IMR-90 (cell line): ENCODE measurements at regions not wholly inside any gene's neighbourhood (a gene's known extent, or its start where the extent isn't known, plus 50 kb on each side); places are given as distances from the start of the nearest gene placed in this dataset.

Experiments used
- ATAC-seq: fragments of 200-7000 bp; cut with Tn5 transposase; 2 replicates; pipeline ENCODE4 v1.9.1; 2020; ENCODE audit warnings: low read depth, mild to moderate bottlenecking, moderate library complexity
- BruUV-seq: library from RNA; stranded (reverse); fragments of 400-500 nt; replicated peaks from 2 replicates; lab custom pipeline; 2021; lab: Mats Ljungman, UMichigan
- CTCF ChIA-PET: fragments of 300-600 bp; formaldehyde crosslinking; extraction: SDS; loops from one replicate; lab custom pipeline; 2021; ENCODE audit warnings: antibody characterized with exemption; lab: Yijun Ruan, JAX
- POLR2A ChIA-PET: fragments of 300-600 bp; sonication (Branson Sonifier 250); formaldehyde crosslinking; loops from one replicate; lab custom pipeline; 2022; ENCODE audit warnings: antibody characterized with exemption; ENCODE audit not compliant: unreplicated experiment; lab: Charles Lee
- DNase-seq: peaks from one replicate; pipeline ENCODE4 v3.0.0; 2013
- H2AFZ ChIP-seq: replicated peaks from 2 replicates; pipeline ENCODE3; 2013; ENCODE audit warnings: low read length, mild to moderate bottlenecking; ENCODE audit not compliant: poor library complexity
- H2AK5ac ChIP-seq: 2 replicates; pipeline ENCODE4 v1.6.1; 2013; ENCODE audit warnings: low read depth, low read length, inconsistent platforms
- H2AK9ac ChIP-seq: replicated peaks from 2 replicates; pipeline ENCODE3; 2013; ENCODE audit warnings: mild to moderate bottlenecking, low read depth, low read length, moderate library complexity; ENCODE audit not compliant: poor library complexity
- H2BK120ac ChIP-seq: 2 replicates; pipeline ENCODE4 v1.6.1; 2013; ENCODE audit warnings: low read depth, low read length, inconsistent platforms
- H2BK15ac ChIP-seq: 3 replicates; pipeline ENCODE4 v1.6.1; 2013; ENCODE audit warnings: low read depth, low read length, inconsistent platforms
- H2BK20ac ChIP-seq: 2 replicates; pipeline ENCODE4 v1.6.1; 2013; ENCODE audit warnings: low read depth, mild to moderate bottlenecking, inconsistent platforms, low read length, moderate library complexity
- H2BK5ac ChIP-seq: 2 replicates; pipeline ENCODE4 v1.6.1; 2013; ENCODE audit warnings: mild to moderate bottlenecking, low read depth, low read length, inconsistent platforms; ENCODE audit not compliant: poor library complexity, severe bottlenecking
- H3K14ac ChIP-seq: replicated peaks from 2 replicates; pipeline ENCODE4 v1.6.1; 2013; ENCODE audit warnings: low read depth, low read length, inconsistent platforms
- H3K18ac ChIP-seq: 2 replicates; pipeline ENCODE4 v1.6.1; 2013; ENCODE audit warnings: low read depth, low read length, control low read depth
- H3K23ac ChIP-seq: 2 replicates; pipeline ENCODE4 v1.6.1; 2013; ENCODE audit warnings: low read depth, low read length, inconsistent platforms
- H3K27ac ChIP-seq: 2 replicates; pipeline ENCODE4 v1.5.1; 2013; ENCODE audit warnings: mild to moderate bottlenecking, control low read depth, low read length; ENCODE audit not compliant: insufficient read depth
- H3K27me3 ChIP-seq: 2 replicates; pipeline ENCODE4 v1.6.1; 2013; ENCODE audit warnings: low read length; ENCODE audit not compliant: control insufficient read depth, insufficient read depth
- H3K36me3 ChIP-seq: 2 replicates; pipeline ENCODE4 v1.6.1; 2013; ENCODE audit warnings: low read length, mixed read lengths; ENCODE audit not compliant: control insufficient read depth, insufficient read depth
- H3K4ac ChIP-seq: 2 replicates; pipeline ENCODE4 v1.6.1; 2013; ENCODE audit warnings: low read depth, low read length, inconsistent platforms
- H3K4me1 ChIP-seq: 2 replicates; pipeline ENCODE4 v1.6.1; 2013; ENCODE audit warnings: low read length, mixed read lengths; ENCODE audit not compliant: control insufficient read depth, insufficient read depth
- H3K4me2 ChIP-seq: 2 replicates; pipeline ENCODE4 v1.6.1; 2013; ENCODE audit warnings: low read depth, mild to moderate bottlenecking, control low read depth, low read length, moderate library complexity
- H3K4me3 ChIP-seq: 2 replicates; pipeline ENCODE4 v1.5.1; 2013; ENCODE audit warnings: low read depth, mild to moderate bottlenecking, control low read depth, low read length, moderate library complexity; ENCODE audit not compliant: insufficient read depth
- H3K56ac ChIP-seq: 2 replicates; pipeline ENCODE4 v1.6.1; 2013; ENCODE audit warnings: low read length, inconsistent platforms; ENCODE audit not compliant: insufficient read depth; ENCODE audit errors: extremely low read depth
- H3K79me1 ChIP-seq, 2 experiments: 2 replicates each; pipeline ENCODE4 v1.6.1; 2013; ENCODE audit warnings: low read length in 2 of 2, inconsistent platforms in 1 of 2, low read depth in 1 of 2
- H3K9ac ChIP-seq: 2 replicates; pipeline ENCODE4 v1.6.1; 2013; ENCODE audit warnings: low read depth, low read length, control low read depth
- H3K9me1 ChIP-seq: 2 replicates; pipeline ENCODE4 v1.6.1; 2013; ENCODE audit warnings: low read length, inconsistent platforms; ENCODE audit not compliant: insufficient read depth
- H3K9me3 ChIP-seq: 2 replicates; pipeline ENCODE4 v1.6.1; 2013; ENCODE audit warnings: low read length; ENCODE audit not compliant: control insufficient read depth, insufficient read depth
- H4K20me1 ChIP-seq: 2 replicates; pipeline ENCODE4 v1.6.1; 2013; ENCODE audit warnings: low read length, inconsistent platforms; ENCODE audit not compliant: insufficient read depth
- H4K5ac ChIP-seq: 2 replicates; pipeline ENCODE4 v1.6.1; 2013; ENCODE audit warnings: mild to moderate bottlenecking, low read depth, low read length, control low read depth
- H4K8ac ChIP-seq, 2 experiments: 2 replicates each; pipeline ENCODE4 v1.6.1; 2013; ENCODE audit warnings: low read depth in 2 of 2, low read length in 2 of 2, control low read depth in 1 of 2, inconsistent platforms in 1 of 2
- H4K91ac ChIP-seq: 2 replicates; pipeline ENCODE4 v1.6.1; 2013; ENCODE audit warnings: low read depth, low read length, inconsistent platforms; ENCODE audit not compliant: insufficient read depth
- BHLHE40 ChIP-seq: fragments of 150-350 bp; IDR thresholded peaks from 2 replicates; pipeline ENCODE4 v1.6.1; 2016; ENCODE audit warnings: mild to moderate bottlenecking, low read depth, low read length
- CEBPB ChIP-seq: IDR thresholded peaks from 2 replicates; pipeline ENCODE4 v1.6.1; 2012; ENCODE audit warnings: low read depth, low read length, improper control_type of control experiment
- CHD1 ChIP-seq: IDR thresholded peaks from 2 replicates; pipeline ENCODE4 v1.6.1; 2012; ENCODE audit warnings: low read depth, low read length, improper control_type of control experiment
- FOS ChIP-seq: fragments of 150-350 bp; IDR thresholded peaks from 2 replicates; pipeline ENCODE4 v1.6.1; 2016; ENCODE audit warnings: low read depth, low read length
- MAFK ChIP-seq: IDR thresholded peaks from 2 replicates; pipeline ENCODE4 v1.6.1; 2012; ENCODE audit warnings: low read depth, low read length, improper control_type of control experiment
- MAZ ChIP-seq: IDR thresholded peaks from 2 replicates; pipeline ENCODE4 v1.6.1; 2012; ENCODE audit warnings: low read depth, mild to moderate bottlenecking, low read length, improper control_type of control experiment, moderate library complexity, borderline replicate concordance
- MXI1 ChIP-seq: IDR thresholded peaks from 2 replicates; pipeline ENCODE4 v1.6.1; 2012; ENCODE audit warnings: low read depth, mild to moderate bottlenecking, low read length, moderate library complexity, borderline replicate concordance
- NFE2L2 ChIP-seq: fragments of 150-350 bp; IDR thresholded peaks from 2 replicates; pipeline ENCODE4 v1.6.1; 2016; ENCODE audit warnings: low read depth, mild to moderate bottlenecking, low read length
- POLR2A ChIP-seq: IDR thresholded peaks from 2 replicates; pipeline ENCODE4 v1.6.1; 2012; ENCODE audit warnings: mild to moderate bottlenecking, low read depth, low read length
- RAD21 ChIP-seq: IDR thresholded peaks from 2 replicates; pipeline ENCODE4 v1.6.1; 2012; ENCODE audit warnings: low read length, improper control_type of control experiment
- RCOR1 ChIP-seq: IDR thresholded peaks from 2 replicates; pipeline ENCODE4 v1.6.1; 2012; ENCODE audit warnings: mild to moderate bottlenecking, low read length, improper control_type of control experiment; ENCODE audit not compliant: insufficient replicate concordance
- RFX5 ChIP-seq: IDR thresholded peaks from 2 replicates; pipeline ENCODE4 v1.8.0; 2012; ENCODE audit warnings: low read depth, mild to moderate bottlenecking, low read length, moderate library complexity
- SMC3 ChIP-seq: fragments of 150-350 bp; IDR thresholded peaks from 2 replicates; pipeline ENCODE4 v1.6.1; 2016; ENCODE audit warnings: low read depth, mild to moderate bottlenecking, antibody characterized with exemption, low read length, moderate library complexity
- WGBS, 2 experiments: methylation state at CpG; one replicate each; pipeline versions ENCODE4 v1.1.5 to v1.1.7; 2013; ENCODE audit warnings: missing lambda C conversion rate in 2 of 2; ENCODE audit not compliant: insufficient read length in 1 of 2; ENCODE audit errors: extremely low coverage in 2 of 2; 5-methylcytosine and 5-hydroxymethylcytosine counted together
- dilution Hi-C: fragments of 300-500 bp; cut with HindIII; formaldehyde crosslinking; loops from one replicate; pipeline ENCODE4 v1.14.3; 2018; ENCODE audit warnings: low sequenced_read_pairs; ENCODE audit not compliant: unreplicated experiment
- in situ Hi-C: fragments of 300-500 bp; cut with MboI; formaldehyde crosslinking; loops from 3 replicates; pipeline ENCODE4 v1.14.3; 2019; ENCODE audit warnings: low sequenced_read_pairs, inconsistent platforms, mixed read lengths
- intact Hi-C: fragments of 100-400 bp; cut with micrococcal nuclease; formaldehyde crosslinking; loops from 2 replicates; pipeline ENCODE4 v1.10.0; 2022
- TF ChIP-seq, protein P1 (sequence below): fragments of 150-350 bp; IDR thresholded peaks from 2 replicates; pipeline ENCODE4 v1.6.1; 2017; ENCODE audit warnings: mild to moderate bottlenecking, antibody characterized with exemption, low read length, low read depth
- TF ChIP-seq, protein P2 (sequence below): conservative IDR thresholded peaks from 2 replicates; pipeline ENCODE4 v1.5.1; 2012; ENCODE audit warnings: mild to moderate bottlenecking, low read depth, low read length, improper control_type of control experiment
- TF ChIP-seq, protein P3 (sequence below): fragments of 150-350 bp; IDR thresholded peaks from 2 replicates; pipeline ENCODE4 v1.6.1; 2016; ENCODE audit warnings: low read depth, mild to moderate bottlenecking, low read length, moderate library complexity, borderline replicate concordance

DNA sequence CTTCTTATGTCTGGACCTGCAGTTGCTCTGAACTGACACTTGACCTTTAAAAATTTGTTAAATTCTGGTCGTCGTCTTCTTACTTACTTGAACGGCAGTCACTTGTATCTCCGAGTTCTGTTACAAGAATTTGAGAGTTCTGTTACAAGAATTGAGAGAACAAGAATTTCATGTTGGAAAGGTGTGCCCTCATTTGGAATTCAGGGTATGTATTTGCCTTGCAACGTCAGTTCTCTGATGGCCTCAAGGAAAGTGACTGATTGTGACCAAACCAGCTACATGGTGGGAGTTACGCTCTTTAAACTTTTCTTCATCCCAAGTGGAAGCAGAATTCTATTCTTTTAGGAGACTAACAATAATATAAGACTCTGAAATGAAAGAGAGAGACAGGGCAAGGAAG lies 320.0 kb upstream of the TRIB2 start:
- Histone ChIP-seq H3K18ac (no peak overlapping the region), H3K56ac (no peak overlapping the region), H3K9ac (no peak overlapping the region), H4K8ac (no peak overlapping the region), H2BK5ac (no peak overlapping the region), H3K4me1 (no peaks in the 10 kb centered on the region), H2AFZ (no peak overlapping the region), H3K79me1 (no peaks in the 10 kb centered on the region), H3K4me2 (no peak overlapping the region), H4K91ac (no peak overlapping the region), H3K4me3 (no peak overlapping the region), H3K9me1 (no peaks in the 10 kb centered on the region), H3K27me3 (no peaks in the 10 kb centered on the region), H4K20me1 (no peaks in the 10 kb centered on the region), H3K36me3 (no peaks in the 10 kb centered on the region), H2BK20ac (no peak overlapping the region), H2AK5ac (no peak overlapping the region), H3K9me3 (no peaks in the 10 kb centered on the region), H2AK9ac (no peak overlapping the region), H3K27ac (no peak overlapping the region), H3K23ac (no peak overlapping the region), H2BK120ac (no peak overlapping the region), H2BK15ac (no peak overlapping the region), H4K5ac (no peak overlapping the region), H3K4ac (no peak overlapping the region), H3K14ac (no peak overlapping the region)
- no peak for ATAC-seq
- no TSS peak for BruUV-seq
- WGBS, 2 experiments, result 94% methylated on average over 4 of the region's 6 CpGs; no CpG with 5 or more reads in 1 of the 2 experiments
- TF ChIP-seq, protein P1, sequence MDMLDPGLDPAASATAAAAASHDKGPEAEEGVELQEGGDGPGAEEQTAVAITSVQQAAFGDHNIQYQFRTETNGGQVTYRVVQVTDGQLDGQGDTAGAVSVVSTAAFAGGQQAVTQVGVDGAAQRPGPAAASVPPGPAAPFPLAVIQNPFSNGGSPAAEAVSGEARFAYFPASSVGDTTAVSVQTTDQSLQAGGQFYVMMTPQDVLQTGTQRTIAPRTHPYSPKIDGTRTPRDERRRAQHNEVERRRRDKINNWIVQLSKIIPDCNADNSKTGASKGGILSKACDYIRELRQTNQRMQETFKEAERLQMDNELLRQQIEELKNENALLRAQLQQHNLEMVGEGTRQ, result no peak
- TF ChIP-seq, protein P2, sequence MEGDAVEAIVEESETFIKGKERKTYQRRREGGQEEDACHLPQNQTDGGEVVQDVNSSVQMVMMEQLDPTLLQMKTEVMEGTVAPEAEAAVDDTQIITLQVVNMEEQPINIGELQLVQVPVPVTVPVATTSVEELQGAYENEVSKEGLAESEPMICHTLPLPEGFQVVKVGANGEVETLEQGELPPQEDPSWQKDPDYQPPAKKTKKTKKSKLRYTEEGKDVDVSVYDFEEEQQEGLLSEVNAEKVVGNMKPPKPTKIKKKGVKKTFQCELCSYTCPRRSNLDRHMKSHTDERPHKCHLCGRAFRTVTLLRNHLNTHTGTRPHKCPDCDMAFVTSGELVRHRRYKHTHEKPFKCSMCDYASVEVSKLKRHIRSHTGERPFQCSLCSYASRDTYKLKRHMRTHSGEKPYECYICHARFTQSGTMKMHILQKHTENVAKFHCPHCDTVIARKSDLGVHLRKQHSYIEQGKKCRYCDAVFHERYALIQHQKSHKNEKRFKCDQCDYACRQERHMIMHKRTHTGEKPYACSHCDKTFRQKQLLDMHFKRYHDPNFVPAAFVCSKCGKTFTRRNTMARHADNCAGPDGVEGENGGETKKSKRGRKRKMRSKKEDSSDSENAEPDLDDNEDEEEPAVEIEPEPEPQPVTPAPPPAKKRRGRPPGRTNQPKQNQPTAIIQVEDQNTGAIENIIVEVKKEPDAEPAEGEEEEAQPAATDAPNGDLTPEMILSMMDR, result no peak
- no peak for TF ChIP-seq FOS
- no peak for TF ChIP-seq SMC3
- TF ChIP-seq, protein P3, sequence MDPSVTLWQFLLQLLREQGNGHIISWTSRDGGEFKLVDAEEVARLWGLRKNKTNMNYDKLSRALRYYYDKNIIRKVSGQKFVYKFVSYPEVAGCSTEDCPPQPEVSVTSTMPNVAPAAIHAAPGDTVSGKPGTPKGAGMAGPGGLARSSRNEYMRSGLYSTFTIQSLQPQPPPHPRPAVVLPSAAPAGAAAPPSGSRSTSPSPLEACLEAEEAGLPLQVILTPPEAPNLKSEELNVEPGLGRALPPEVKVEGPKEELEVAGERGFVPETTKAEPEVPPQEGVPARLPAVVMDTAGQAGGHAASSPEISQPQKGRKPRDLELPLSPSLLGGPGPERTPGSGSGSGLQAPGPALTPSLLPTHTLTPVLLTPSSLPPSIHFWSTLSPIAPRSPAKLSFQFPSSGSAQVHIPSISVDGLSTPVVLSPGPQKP, result no peak
- no peak for TF ChIP-seq NFE2L2
- TF ChIP-seq RFX5, result no peak
- no peak for TF ChIP-seq CEBPB
- TF ChIP-seq RCOR1, result no peak
- no peak for TF ChIP-seq POLR2A
- no peak for TF ChIP-seq RAD21
- TF ChIP-seq BHLHE40, result no peak
- TF ChIP-seq CHD1, result no peak
- TF ChIP-seq MAFK, result no peak
- TF ChIP-seq MAZ, result no peak
- no peak for TF ChIP-seq MXI1
- ChIA-PET POLR2A (no interaction called here), CTCF (no interaction called here)
- in situ Hi-C loops (no loop called here), intact Hi-C loops (no loop called here), dilution Hi-C loops (no loop called here)
- DNase-seq, result no peak
